BE2C (cell line): ENCODE measurements at regions not wholly inside any gene's neighbourhood (a gene's known extent, or its start where the extent isn't known, plus 50 kb on each side); places are given as distances from the start of the nearest gene placed in this dataset.

Experiments used
- DNase-seq: peaks from one replicate; pipeline ENCODE4 v3.0.0-alpha.2; 2020
- H3K27me3 ChIP-seq: fragments of 250-450 bp; sonication (Bioruptor Pico); 2 replicates; pipeline ENCODE4 v1.5.1; 2020; ENCODE audit warnings: mild to moderate bottlenecking
- H3K36me3 ChIP-seq: fragments of 250-450 bp; sonication (Bioruptor Pico); 2 replicates; pipeline ENCODE4 v1.5.1; 2020; ENCODE audit warnings: mild to moderate bottlenecking
- H3K4me1 ChIP-seq: fragments of 250-450 bp; sonication (Bioruptor Pico); 2 replicates; pipeline ENCODE4 v1.5.1; 2020
- H3K4me3 ChIP-seq: 2 replicates; pipeline ENCODE4 v1.5.1; 2011; ENCODE audit warnings: low read depth, low read length
- H3K9me3 ChIP-seq: fragments of 250-450 bp; sonication (Bioruptor Pico); 2 replicates; pipeline ENCODE4 v1.5.1; 2020
- TF ChIP-seq, protein P1 (sequence below): IDR thresholded peaks from 2 replicates; pipeline ENCODE4 v1.5.1; 2012; ENCODE audit warnings: mild to moderate bottlenecking, low read depth, low read length

DNA sequence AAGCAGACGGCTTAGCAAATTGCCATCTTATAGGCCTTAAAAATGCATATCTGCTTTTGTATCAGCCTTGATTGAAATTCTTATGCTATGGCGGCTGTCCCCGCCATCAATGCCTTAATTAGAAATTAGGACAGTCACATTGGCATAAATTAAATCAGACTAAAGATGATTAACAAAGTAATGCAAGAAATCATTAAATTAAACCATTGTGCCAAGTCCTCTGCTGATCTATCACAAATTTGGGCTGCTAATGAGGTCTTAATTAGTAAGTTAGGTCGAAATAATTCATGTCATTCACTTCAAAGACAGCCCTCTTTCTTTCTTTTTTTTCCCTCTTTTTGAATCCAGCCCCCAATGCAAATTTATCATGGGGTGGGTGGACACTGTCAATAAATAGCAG, 159.3 kb downstream of the MIAT start:
- TF ChIP-seq, protein P1, sequence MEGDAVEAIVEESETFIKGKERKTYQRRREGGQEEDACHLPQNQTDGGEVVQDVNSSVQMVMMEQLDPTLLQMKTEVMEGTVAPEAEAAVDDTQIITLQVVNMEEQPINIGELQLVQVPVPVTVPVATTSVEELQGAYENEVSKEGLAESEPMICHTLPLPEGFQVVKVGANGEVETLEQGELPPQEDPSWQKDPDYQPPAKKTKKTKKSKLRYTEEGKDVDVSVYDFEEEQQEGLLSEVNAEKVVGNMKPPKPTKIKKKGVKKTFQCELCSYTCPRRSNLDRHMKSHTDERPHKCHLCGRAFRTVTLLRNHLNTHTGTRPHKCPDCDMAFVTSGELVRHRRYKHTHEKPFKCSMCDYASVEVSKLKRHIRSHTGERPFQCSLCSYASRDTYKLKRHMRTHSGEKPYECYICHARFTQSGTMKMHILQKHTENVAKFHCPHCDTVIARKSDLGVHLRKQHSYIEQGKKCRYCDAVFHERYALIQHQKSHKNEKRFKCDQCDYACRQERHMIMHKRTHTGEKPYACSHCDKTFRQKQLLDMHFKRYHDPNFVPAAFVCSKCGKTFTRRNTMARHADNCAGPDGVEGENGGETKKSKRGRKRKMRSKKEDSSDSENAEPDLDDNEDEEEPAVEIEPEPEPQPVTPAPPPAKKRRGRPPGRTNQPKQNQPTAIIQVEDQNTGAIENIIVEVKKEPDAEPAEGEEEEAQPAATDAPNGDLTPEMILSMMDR: no peak
- DNase-seq: no peak
- no peaks in the 10 kb centered on the region for H3K9me3 ChIP-seq
- H3K4me3 ChIP-seq: no peak overlapping the region
- H3K36me3 ChIP-seq: no peaks in the 10 kb centered on the region
- H3K4me1 ChIP-seq: peaks cover 10% of the 10 kb centered on the region
- H3K27me3 ChIP-seq: no peaks in the 10 kb centered on the region

DNA sequence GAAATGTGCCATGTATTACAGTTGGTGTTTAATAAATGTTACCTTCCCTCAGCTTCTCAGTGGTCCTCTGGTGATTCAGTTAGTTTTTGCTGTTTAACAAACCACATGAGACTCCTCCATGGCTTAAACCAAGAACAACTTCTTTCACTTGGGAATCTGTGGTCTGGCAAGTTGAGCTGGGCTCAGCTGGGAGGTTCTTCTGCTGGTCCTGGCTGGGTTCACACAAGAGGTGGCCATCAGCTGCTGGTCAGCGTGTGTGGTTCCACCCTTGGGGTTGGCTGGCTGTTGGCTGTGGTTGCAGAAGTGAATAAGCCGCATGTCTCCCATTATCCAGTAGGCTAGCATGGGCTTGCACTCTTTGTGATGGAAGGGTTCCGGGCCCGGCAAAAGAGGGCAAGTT, 160.5 kb downstream of the MIAT start:
- Histone ChIP-seq H3K4me3 (no peak overlapping the region), H3K9me3 (no peaks in the 10 kb centered on the region), H3K36me3 (no peaks in the 10 kb centered on the region), H3K27me3 (no peaks in the 10 kb centered on the region), H3K4me1 (no peaks in the 10 kb centered on the region)
- TF ChIP-seq, protein P1: no peak
- no peak for DNase-seq

DNA sequence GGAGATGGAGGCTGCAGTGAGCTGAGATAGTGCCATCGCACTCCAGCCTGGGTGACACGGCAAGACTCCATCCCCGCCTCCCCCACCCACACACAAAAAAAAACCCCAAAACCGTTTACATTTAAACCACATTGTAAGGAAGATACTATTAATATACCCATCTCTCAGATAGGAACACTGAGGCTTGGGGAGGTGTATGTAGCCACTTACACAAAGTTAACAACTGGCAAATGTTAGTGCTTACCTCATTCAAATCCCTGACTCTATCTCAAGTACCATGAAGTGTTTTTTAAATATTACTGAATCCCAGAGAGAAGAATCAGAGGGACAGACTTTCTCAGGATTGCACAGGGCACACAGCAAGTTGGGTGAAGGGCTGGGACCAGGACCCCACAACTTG, 164.5 kb downstream of the MIAT start:
- no peak overlapping the region for H3K4me3 ChIP-seq
- H3K4me1 ChIP-seq: no peaks in the 10 kb centered on the region
- no peaks in the 10 kb centered on the region for H3K9me3 ChIP-seq
- H3K27me3 ChIP-seq: no peaks in the 10 kb centered on the region
- DNase-seq: no peak
- TF ChIP-seq, protein P1: no peak
- H3K36me3 ChIP-seq: no peaks in the 10 kb centered on the region

DNA sequence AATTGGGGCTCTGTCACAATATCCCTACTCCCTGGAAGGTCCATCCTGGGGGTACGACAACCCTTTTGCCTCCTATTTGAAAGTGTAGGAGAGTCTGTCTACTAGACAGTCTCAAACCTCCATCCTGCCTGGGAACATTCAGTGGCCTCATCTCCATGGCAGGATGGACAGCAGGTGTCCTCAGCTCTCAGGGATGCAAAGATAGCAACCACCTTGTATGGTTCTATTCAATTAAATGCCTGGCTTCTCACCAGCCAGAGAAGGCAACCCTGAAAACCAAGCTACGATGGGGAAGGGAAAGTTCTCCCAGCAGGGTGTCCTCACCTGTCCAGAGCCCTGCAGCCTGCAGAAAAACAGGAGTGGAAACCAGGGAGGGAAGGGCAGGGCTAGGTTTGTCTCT, 164.9 kb downstream of the MIAT start:
- no peaks in the 10 kb centered on the region for H3K4me1 ChIP-seq
- no peak for DNase-seq
- no peaks in the 10 kb centered on the region for H3K36me3 ChIP-seq
- no peaks in the 10 kb centered on the region for H3K27me3 ChIP-seq
- H3K9me3 ChIP-seq: no peaks in the 10 kb centered on the region
- TF ChIP-seq, protein P1: no peak
- no peak overlapping the region for H3K4me3 ChIP-seq

DNA sequence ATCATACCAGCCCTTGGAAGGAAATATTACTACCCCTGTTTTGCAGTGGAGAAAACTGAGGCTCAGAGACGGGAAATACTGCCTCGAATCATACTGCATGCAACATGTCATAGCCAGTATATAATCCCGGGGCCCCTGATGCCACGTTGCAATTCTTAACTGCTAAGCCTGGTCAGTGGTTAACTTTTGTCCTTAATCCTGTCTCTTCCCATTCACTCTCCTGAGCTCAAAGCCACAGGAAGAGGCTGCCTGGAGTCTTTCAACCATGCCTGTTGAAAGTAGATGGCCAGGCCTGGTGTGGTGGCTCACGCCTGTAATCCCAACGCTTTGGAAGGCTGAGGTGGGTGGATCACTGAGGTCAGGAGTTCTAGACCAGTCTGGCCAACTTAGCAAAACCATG, 166.6 kb downstream of the MIAT start:
- no peak overlapping the region for H3K4me3 ChIP-seq

DNA sequence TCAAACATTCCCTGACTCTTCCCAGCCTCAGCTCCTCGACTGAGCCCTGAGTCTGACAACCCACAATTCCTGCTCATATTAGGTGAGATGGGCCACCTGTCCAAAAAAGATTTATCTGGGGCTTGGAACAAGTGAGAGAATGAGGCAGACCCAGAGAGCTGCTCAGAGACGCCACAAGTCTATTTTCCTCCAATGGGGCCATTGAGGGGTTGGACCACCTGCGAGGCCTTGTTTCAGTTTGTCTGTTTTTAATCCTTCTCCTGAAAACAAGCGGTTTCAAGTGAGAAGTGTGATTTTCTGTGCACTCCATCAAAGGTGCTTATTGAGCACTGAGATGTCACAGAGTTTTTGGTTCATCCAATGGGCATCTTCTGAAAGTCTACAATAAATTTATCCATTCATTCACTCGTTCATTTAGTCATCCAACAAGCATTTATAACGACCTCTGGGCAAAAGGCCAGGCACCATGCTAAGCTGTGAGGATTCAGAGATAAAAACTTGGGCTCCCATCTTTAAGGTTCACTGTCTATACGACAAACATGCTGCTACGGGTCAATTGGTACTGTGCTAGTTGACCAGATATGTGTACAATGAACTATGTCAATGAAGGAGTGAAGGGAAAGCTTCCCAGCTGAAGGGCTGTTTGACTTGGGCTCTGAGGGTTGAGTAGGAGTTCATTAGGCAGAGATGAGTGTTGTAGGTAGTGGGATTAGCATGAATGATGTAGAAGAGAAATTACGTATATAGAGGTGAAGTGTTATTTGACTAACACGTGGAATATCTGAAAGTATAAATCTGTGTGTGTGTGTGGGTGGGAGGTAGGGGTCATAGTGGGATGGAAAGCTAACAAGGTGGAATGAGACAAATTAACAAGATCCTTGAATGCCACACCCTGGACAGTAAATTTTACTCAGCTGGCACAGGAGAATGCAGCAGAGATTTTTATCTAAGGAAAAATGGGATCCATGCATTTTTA, 168.9 kb downstream of the MIAT start:
- H3K9me3 ChIP-seq: no peaks in the 10 kb centered on the region
- no peaks in the 10 kb centered on the region for H3K27me3 ChIP-seq
- H3K4me3 ChIP-seq: no peak overlapping the region
- DNase-seq: no peak
- no peaks in the 10 kb centered on the region for H3K4me1 ChIP-seq
- H3K36me3 ChIP-seq: no peaks in the 10 kb centered on the region
- TF ChIP-seq, protein P1: no peak

More for the DNA sequence above, 166.6 kb downstream of the MIAT start:
- H3K27me3 ChIP-seq: no peaks in the 10 kb centered on the region
- H3K9me3 ChIP-seq: no peaks in the 10 kb centered on the region
- no peaks in the 10 kb centered on the region for H3K4me1 ChIP-seq
- H3K36me3 ChIP-seq: no peaks in the 10 kb centered on the region
- TF ChIP-seq, protein P1: no peak
- no peak for DNase-seq
